ENCODE measurements at regions not wholly inside any gene's neighbourhood (a gene's known extent, or its start where the extent isn't known, plus 50 kb on each side); places are given as distances from the start of the nearest gene placed in this dataset.

- no peak for ATAC-seq (ENCODE audit: poor library complexity)
- no peak for DNase-seq
- H3K4me1 Mint-ChIP-seq (ENCODE audit: low read depth): no peaks in the 10 kb centered on the region
- H3K9me3 ChIP-seq (ENCODE audit: control insufficient read depth in 1 of 2, insufficient read depth in 1 of 2, low read length in 2 of 2): no peaks in the 10 kb centered on the region
- CTCF ChIA-PET: no interaction called here
- H3K4me1 ChIP-seq (ENCODE audit: insufficient read depth, low read length): no peaks in the 10 kb centered on the region
- POLR2A ChIA-PET: no interaction called here
- H3K27me3 ChIP-seq (ENCODE audit: control insufficient read depth in 1 of 2, insufficient read depth in 2 of 2, low read length in 2 of 2): peaks cover 3 to 6% of the 10 kb centered on the region in 2 experiments
- peaks cover 16% of the 10 kb centered on the region for H3K27me3 Mint-ChIP-seq
- H3K9me3 Mint-ChIP-seq: no peaks in the 10 kb centered on the region
- no peaks in the 10 kb centered on the region for H3K36me3 Mint-ChIP-seq (ENCODE audit: low read depth)
- H3K27ac ChIP-seq (ENCODE audit: low read depth in 1 of 2, low read length in 2 of 2): no peak overlapping the region
- no peak overlapping the region for H3K4me3 Mint-ChIP-seq
- no peak for TF ChIP-seq CTCF (IDR thresholded peaks at IDR 0.05)
- no peak overlapping the region for H3K4me3 ChIP-seq (ENCODE audit: low read length)
- H3K27ac Mint-ChIP-seq: no peak overlapping the region
- intact Hi-C loops (cut with DNase I, micrococcal nuclease): no loop called here
- H3K36me3 ChIP-seq (ENCODE audit: insufficient read depth, low read length): no peaks in the 10 kb centered on the region
Observed at GRCh38 chr9:136609838-136610311, 52.8 kb upstream of the EGFL7 start.

GRCh38 chr9:136609160-136609475 is 53.6 kb upstream of the EGFL7 start:
- intact Hi-C loops (cut with DNase I, micrococcal nuclease): no loop called here
- Histone ChIP-seq H3K9me3 (ENCODE audit: control insufficient read depth in 1 of 2, insufficient read depth in 1 of 2, low read length in 2 of 2) (no peaks in the 10 kb centered on the region), H3K27ac (ENCODE audit: low read depth in 1 of 2, low read length in 2 of 2) (no peak overlapping the region), H3K4me3 (ENCODE audit: low read length) (no peak overlapping the region), H3K36me3 (ENCODE audit: insufficient read depth, low read length) (no peaks in the 10 kb centered on the region), H3K27me3 (ENCODE audit: control insufficient read depth in 1 of 2, insufficient read depth in 2 of 2, low read length in 2 of 2) (peaks cover 8 to 11% of the 10 kb centered on the region in 2 experiments), H3K4me1 (ENCODE audit: insufficient read depth, low read length) (peaks cover 3% of the 10 kb centered on the region)
- POLR2A ChIA-PET: no interaction called here
- no peak for TF ChIP-seq CTCF (IDR thresholded peaks at IDR 0.05)
- H3K4me1 Mint-ChIP-seq (ENCODE audit: low read depth): no peaks in the 10 kb centered on the region
- ATAC-seq (ENCODE audit: poor library complexity) (no peak), DNase-seq (no peak)
- CTCF ChIA-PET: no interaction called here
- no peaks in the 10 kb centered on the region for H3K9me3 Mint-ChIP-seq
- peaks cover 16% of the 10 kb centered on the region for H3K27me3 Mint-ChIP-seq
- H3K36me3 Mint-ChIP-seq (ENCODE audit: low read depth): no peaks in the 10 kb centered on the region
- H3K27ac Mint-ChIP-seq: no peak overlapping the region
- no peak overlapping the region for H3K4me3 Mint-ChIP-seq

GRCh38 chr9:136608348-136609159 is 54.2 kb upstream of the EGFL7 start:
- Histone ChIP-seq H3K4me1 (ENCODE audit: insufficient read depth, low read length) (peaks cover 3% of the 10 kb centered on the region), H3K36me3 (ENCODE audit: insufficient read depth, low read length) (no peaks in the 10 kb centered on the region), H3K9me3 (ENCODE audit: control insufficient read depth in 1 of 2, insufficient read depth in 1 of 2, low read length in 2 of 2) (no peaks in the 10 kb centered on the region), H3K27me3 (ENCODE audit: control insufficient read depth in 1 of 2, insufficient read depth in 2 of 2, low read length in 2 of 2) (peaks cover 14 to 16% of the 10 kb centered on the region in 2 experiments), H3K27ac (ENCODE audit: low read depth in 1 of 2, low read length in 2 of 2) (no peak overlapping the region), H3K4me3 (ENCODE audit: low read length) (no peak overlapping the region)
- no peak overlapping the region for H3K4me3 Mint-ChIP-seq
- no peaks in the 10 kb centered on the region for H3K4me1 Mint-ChIP-seq (ENCODE audit: low read depth)
- no peak for TF ChIP-seq CTCF (IDR thresholded peaks at IDR 0.05)
- H3K27ac Mint-ChIP-seq: no peak overlapping the region
- H3K9me3 Mint-ChIP-seq: no peaks in the 10 kb centered on the region
- DNase-seq (no peak), ATAC-seq (ENCODE audit: poor library complexity) (no peak)
- intact Hi-C loops (cut with DNase I, micrococcal nuclease): no loop called here
- CTCF ChIA-PET: no interaction called here
- POLR2A ChIA-PET: no interaction called here
- no peaks in the 10 kb centered on the region for H3K36me3 Mint-ChIP-seq (ENCODE audit: low read depth)
- peaks cover 20% of the 10 kb centered on the region for H3K27me3 Mint-ChIP-seq
